HG03432 (cell line): ENCODE measurements at regions not wholly inside any gene's neighbourhood (a gene's known extent, or its start where the extent isn't known, plus 50 kb on each side); places are given as distances from the start of the nearest gene placed in this dataset.
"Not testable (repeated sequence)": the region's sequence is repeated elsewhere in the genome, so short reads cannot be mapped to it uniquely, and the experiment has no call there.

Source experiments
- ATAC-seq: cut with Tn5 transposase; IDR thresholded peaks from one replicate; pipeline ENCODE4 v1.9.1; 2021; ENCODE audit warnings: mild to moderate bottlenecking, moderate library complexity; ENCODE audit not compliant: unreplicated experiment

GRCh38 chrX:137858106-137858505 lies 292.2 kb downstream of the ZIC3 start:
- ATAC-seq = no peak

- no peak for ATAC-seq
These were observed 312.5 kb downstream of the ZIC3 start for GRCh38 chrX:137878401-137878800.

GRCh38 chrX:137882960-137883359 lies 317.0 kb downstream of the ZIC3 start:
- no peak for ATAC-seq

GRCh38 chrX:137884813-137885212 lies 318.9 kb downstream of the ZIC3 start:
- not testable (repeated sequence) for ATAC-seq

- ATAC-seq = no peak
These were observed 325.5 kb downstream of the ZIC3 start for GRCh38 chrX:137891431-137891830.

GRCh38 chrX:137896123-137896522 lies 330.2 kb downstream of the ZIC3 start:
- no peak for ATAC-seq

GRCh38 chrX:137915466-137915865 lies 349.5 kb downstream of the ZIC3 start:
- no peak for ATAC-seq

GRCh38 chrX:137916090-137916746 lies 350.3 kb downstream of the ZIC3 start:
- ATAC-seq = no peak

- ATAC-seq = no peak
These were observed 360.2 kb downstream of the ZIC3 start for GRCh38 chrX:137926090-137926489.

GRCh38 chrX:137929951-137930350 lies 364.0 kb downstream of the ZIC3 start:
- ATAC-seq = no peak

- no peak for ATAC-seq
These were observed 364.6 kb downstream of the ZIC3 start for GRCh38 chrX:137930533-137930932.

GRCh38 chrX:137934214-137934613 lies 368.3 kb downstream of the ZIC3 start:
- ATAC-seq = not testable (repeated sequence)

- not testable (repeated sequence) for ATAC-seq
These were observed 369.0 kb downstream of the ZIC3 start for GRCh38 chrX:137934887-137935286.

GRCh38 chrX:137945470-137945869 lies 379.5 kb downstream of the ZIC3 start:
- no peak for ATAC-seq

- ATAC-seq = no peak
These were observed 403.3 kb downstream of the ZIC3 start for GRCh38 chrX:137969191-137969590.

GRCh38 chrX:137982472-137983172 lies 416.7 kb downstream of the ZIC3 start:
- no peak for ATAC-seq

GRCh38 chrX:137988470-137988869 lies 422.5 kb downstream of the ZIC3 start:
- ATAC-seq = no peak

GRCh38 chrX:137998619-137999018 lies 432.7 kb downstream of the ZIC3 start:
- ATAC-seq = no peak

- no peak for ATAC-seq
These were observed 433.1 kb downstream of the ZIC3 start for GRCh38 chrX:137999071-137999470.

GRCh38 chrX:137999552-137999951 lies 433.6 kb downstream of the ZIC3 start:
- ATAC-seq = no peak

- ATAC-seq = no peak
These were observed 435.3 kb downstream of the ZIC3 start for GRCh38 chrX:138001226-138001625.

- no peak for ATAC-seq
These were observed 440.3 kb downstream of the ZIC3 start for GRCh38 chrX:138006180-138006579.

GRCh38 chrX:138008281-138008680 lies 442.4 kb downstream of the ZIC3 start:
- ATAC-seq = no peak
